Stromal cell of bone marrow (primary cell): ENCODE measurements at regions not wholly inside any gene's neighbourhood (a gene's known extent, or its start where the extent isn't known, plus 50 kb on each side); places are given as distances from the start of the nearest gene placed in this dataset.
"Not testable (repeated sequence)": the region's sequence is repeated elsewhere in the genome, so short reads cannot be mapped to it uniquely, and the experiment has no call there.

Source experiments
- DNase-seq: peaks from one replicate; pipeline ENCODE4 v3.0.0-alpha.2; 2012; ENCODE audit warnings: low read depth

DNA sequence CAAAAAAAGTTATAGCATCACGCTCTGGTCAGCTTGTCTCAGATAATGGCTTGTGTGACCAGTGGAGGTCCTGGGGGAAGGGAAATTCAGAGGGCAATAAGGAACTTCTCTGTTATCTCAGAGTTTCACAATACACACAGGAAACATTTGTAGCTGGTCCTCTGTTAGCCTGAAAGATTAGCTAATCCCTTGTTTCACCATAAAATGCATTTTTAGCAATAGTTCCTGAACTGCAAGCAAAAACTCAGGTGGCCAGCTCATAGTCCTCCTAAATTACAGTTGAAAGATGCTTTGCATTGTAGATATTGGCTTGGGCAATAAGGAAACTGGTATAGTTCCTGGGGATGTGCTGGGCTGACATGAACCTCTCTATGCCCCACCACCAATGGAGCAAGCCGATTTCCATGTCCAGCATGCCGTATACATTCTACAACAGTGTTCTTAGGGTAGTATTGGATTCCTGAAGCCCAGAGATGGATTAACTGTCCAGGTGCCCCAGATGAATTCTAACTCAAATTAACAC, 141.5 kb upstream of the TBL1XR1 start:
- DNase-seq = no peak

DNA sequence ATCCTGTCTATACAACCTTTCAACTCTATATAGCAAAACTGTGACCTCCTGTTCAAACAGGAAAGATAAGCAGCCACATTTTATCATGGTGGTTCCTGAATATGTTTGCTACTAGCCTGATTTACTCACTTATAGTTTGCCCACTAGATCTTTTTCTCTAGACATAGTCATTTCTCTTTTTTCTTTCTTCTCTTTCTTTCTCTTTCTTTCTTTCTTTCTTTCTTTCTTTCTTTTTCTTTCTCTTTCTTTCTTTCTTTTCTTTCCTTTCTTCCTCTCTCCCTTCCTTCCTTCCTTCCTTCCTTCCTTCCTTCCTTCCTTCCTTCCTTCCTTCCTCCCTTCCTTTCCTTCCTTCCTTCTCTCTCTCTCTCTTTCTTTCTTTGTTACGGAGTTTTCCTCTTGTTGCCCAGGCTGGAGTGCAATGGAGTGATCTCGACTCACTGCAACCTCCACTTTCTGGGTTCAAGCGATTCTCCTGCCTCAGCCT, 142.0 kb upstream of the TBL1XR1 start:
- not testable (repeated sequence) for DNase-seq

DNA sequence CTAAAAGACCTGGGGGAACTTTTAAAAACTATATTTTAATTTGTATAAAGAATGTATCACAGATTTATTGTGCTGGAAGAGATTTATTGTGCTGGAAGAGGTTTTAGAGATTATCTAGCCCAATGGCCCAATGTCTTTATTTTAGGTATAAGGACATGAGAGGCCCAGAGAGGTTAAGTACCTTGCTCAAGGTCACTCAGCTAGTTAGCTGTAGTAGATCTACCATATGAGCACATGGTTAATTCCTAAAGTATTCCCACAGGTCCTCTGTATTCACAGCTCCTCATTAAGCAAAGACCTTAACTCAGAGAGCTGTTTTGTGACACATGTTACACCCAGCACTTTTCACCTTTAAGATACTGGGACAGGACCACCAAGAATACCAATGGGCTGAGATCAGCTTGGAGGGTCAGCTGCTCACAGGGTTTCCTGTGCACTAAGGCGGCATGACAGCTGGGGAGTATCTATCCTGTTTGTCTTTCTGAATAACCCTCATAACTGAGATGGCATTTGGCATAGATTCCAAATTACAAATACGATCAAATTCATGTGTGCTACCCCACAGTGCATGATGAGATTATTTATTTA, 143.1 kb upstream of the TBL1XR1 start:
- DNase-seq = no peak

DNA sequence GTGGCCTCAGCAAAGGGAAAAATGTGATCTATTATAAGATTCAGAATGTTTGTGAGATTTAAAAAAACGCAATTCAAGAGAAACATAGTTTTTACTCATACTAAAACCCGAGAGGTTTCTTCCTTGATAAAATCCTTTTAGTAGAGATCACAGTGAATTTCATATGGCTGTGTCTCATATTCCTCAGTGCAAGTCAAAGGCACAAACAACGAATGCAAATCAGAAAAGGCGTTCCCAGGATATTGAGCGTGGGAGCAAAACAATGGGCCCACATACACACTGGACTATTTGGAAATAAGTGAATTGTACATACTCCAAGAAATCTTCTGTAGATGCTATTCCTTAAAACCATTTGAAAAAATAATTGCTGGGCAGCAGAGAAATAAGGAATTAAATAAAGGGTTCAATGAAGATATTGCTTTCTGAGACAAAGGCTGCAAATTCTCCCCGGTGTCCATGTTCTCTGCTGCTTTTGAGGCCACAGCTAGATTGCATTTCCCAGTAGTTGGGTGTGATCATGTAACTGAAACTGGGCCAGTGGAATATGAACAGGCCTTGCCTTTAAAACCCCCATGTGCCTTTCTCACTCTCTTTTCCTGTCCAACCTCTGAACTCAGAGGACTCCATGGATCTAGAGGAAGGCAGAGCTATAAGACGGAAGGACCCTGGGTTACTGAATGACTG, 144.6 kb upstream of the TBL1XR1 start:
- DNase-seq = no peak

DNA sequence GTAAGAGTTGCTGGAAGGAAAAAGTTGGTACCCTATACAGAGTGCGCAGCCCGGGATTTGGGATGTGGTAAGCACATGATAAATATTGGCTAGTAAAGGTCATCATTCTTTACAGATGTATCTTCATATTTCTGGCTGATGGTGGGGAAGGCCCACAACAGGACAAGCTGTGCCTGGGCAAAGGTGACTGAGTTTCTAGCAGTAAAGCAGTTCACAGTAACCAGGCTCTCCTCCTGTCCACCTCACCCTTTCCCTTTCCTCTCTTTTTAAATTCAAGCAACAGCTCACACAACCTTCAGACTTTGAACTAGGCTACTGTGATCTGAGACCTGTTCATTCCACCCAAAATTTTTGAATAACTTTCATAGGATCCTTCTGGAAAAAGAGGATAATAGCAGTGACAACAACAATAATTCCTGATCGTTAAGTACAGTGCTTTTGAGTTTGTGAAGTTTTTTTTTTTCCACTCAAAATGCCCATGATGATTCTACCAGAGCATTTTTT, 145.9 kb upstream of the TBL1XR1 start:
- no peak for DNase-seq

DNA sequence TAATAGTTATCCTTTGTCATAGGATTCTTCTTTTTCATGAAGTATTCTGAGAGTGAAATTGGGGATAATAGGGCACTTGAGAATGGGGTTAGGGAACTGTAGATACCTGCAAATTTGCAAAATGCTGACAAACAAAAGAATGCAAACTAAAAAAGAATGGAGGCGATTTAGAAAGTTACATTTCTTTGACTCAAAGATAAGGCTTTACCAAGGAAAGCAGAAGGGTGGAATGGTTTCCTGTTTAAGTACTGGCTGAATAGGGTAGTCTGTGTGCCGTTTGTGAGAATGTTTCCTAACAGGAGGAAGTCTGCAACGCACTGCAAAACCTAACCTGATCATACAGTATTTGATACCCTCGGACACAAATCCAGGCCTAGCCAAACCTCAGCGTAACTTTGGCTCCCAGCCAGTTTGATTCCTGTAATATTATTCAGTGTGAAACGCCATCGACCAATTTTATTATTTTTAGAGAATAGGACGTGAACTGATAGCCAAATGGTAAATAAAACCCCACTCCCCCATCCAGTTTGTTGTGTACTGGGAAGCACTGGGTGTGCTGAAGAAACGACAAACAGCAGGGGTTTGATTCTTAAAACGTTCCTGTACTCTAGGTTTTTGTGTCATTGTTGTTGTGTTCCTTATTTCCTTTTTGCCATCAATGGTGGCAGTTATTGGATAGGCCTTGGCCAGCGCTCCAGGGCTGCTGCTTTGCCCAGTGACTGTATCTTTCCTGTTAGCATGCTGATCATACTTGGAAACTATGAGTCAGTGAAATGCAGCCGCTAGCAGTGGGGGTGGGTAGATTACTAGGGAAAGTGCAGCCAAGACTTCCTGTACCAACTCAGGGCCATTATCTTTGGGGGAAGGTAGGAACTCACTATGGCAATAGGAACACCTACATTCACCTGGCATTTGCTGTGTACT, 148.0 kb upstream of the TBL1XR1 start:
- DNase-seq = peak; percentile 92

DNA sequence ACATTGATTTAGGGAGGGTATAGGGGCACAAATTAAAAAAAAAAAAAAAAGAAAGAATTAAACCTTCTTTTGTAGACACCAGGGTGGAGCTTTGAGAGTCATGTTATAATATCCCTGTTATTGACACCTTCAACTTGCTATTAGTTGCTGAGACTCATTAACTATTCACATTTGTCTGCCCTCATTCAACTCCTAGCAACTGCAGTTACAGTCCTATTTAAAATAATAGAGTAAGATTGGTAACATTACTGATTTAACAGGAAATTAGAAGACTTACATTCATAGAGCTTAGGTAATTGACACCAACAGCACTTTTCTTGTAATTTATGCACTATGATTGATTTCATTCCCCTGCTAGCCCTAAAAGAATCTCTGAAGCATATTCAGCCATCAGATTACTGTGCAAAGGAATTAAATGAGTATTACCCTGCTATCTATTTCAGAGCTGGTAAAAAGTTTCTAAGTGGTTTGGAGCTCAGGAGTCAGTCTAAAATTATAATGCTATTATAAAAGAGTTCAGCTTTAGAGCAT, 148.8 kb upstream of the TBL1XR1 start:
- DNase-seq = no peak

DNA sequence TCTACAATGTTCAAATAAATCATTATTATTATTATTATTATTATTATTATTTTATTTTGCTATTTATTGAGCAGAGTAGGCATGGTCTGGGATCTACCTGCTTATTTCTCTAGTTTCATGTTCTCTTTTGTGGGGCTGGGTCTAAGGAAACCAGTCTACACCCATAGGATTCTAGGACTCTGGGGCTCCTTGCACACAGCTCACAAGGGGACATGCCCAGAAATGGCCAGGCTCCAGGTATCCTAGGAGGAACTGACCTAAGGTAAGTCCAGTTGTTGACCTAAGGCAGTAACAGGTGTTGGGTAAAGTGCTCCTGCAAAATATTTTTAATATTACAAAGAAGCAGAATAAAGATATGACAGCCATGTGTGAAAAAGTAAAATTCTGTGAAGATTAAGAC, 149.6 kb upstream of the TBL1XR1 start:
- no peak for DNase-seq

DNA sequence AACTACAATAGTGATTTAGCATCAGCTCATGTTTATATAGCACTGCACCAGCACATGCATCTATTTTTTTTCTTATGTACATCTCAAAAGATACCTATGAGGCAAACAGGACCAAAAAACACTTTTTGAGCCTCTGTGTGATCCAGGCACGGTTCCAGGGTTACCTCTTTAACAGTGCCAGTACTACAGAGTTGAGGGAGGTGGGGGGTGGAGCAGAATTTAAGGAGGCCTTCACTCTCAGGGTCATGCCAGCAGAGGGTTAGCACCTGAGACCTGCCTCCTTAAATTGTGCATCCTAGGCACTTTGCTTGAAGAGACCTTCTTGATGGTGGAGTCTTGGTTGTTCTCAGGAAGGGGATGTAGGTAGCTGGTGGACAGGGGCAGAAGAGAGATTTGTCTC, 150.3 kb upstream of the TBL1XR1 start:
- DNase-seq = no peak

DNA sequence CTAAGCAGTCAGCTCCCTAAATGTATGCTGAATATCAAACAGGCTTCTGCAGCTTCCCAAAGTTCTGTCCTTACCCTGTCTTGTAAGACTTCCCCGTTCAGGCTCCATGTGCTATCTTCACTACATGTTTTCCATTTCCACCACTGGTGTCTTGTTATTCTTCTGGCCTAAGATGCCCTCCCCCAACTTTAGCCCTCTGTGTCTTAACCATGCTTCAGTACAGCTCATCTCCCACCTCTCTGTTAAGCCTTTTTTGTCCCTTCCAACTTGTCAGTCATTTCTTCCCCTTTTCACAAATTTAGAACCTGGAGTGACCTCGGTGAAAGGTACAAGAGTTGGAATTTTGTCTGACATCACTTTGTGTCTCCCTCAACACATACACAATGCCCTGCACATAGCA, 151.7 kb upstream of the TBL1XR1 start:
- DNase-seq = no peak

DNA sequence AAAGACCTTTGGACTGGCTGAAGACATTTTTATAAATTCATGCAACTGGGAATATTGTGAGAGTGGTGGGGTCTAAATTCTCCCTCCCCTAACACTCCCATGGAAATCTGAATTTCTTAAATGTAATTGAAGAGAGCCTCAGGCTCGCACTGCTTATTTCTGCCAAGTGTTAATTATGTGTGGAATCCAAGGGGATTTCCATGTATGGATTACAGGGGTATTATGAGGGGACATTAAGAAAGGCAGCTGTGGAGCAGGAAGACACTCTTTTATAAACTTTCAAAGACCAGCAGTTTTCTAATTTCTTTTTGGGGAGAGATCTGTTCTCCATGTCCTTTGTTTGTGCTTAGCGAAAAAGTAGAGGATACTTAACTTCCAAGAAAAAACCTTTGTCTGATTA, 152.1 kb upstream of the TBL1XR1 start:
- no peak for DNase-seq

DNA sequence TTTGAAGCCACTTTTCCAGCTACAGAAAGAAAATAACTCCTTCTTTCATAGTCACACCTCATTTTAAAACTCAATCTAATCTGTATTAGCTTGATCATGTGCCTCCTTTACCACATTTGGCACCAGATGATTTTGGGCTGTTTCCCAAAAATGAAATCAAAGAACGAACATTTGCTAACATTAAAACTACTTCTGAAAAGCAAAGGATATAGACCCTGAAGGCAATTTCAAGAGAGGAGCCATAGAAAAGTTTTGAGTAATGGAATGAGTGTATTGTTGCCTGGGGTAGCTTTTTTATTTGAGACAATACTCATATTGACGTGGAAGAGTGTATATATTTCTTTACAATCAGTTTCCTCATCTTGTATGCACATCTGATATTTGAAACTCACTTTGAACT, 152.8 kb upstream of the TBL1XR1 start:
- DNase-seq = no peak

DNA sequence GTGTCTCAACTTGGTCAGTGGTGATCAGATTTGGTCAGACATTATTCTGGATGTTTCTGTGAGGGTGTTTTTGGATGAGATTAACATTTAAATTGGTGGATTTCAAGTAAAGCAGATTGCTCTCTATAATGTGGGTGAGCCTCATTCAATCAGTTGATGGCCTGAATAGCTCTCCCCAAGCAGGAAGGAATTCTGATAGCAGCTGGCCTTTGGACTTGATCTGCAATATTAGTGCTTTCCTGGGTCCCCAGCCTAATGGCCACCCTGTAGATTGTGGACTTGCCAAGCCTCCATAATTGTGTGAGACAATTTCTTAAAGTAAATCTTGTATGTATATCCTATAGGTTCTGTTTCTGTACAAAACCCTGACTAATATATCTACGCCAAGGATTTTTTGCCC, 153.9 kb upstream of the TBL1XR1 start:
- no peak for DNase-seq

DNA sequence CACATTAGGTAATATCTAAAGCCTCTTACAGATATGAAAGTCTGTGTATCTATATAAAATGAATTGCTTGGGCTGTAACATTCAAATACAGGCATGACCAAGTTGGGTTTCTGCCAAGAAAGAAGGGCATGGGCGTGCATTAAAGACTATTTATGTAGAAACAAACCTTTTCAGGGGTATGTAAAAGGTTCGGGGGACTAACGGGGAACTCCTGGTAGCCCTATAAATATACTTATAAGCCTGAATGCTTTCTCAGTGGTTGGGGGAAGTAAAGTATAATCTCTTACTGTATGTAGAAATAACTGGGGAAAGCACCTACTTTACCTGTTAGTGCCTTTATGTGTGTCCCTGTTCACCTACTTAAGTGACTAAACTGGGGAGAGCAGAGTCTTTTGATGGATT, 154.5 kb upstream of the TBL1XR1 start:
- no peak for DNase-seq

DNA sequence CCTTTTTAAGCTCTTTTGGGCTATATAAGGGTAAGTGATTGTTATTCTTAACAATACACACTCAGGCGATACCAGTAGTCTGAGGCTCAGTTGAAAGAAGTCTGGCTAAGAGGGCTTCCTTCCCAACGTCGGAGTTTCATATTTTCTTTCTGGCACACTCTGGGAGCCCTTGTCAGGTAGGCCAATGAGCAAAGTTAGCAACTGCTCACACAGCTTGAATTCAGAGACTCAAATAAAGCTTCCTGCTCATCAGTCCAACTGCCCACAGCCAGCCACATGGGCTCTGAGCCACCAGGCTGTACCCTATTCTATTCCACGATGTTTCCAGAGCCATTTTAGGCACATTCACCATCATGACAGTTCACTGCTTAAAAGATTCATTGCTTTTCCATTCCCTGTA, 155.1 kb upstream of the TBL1XR1 start:
- DNase-seq = no peak

DNA sequence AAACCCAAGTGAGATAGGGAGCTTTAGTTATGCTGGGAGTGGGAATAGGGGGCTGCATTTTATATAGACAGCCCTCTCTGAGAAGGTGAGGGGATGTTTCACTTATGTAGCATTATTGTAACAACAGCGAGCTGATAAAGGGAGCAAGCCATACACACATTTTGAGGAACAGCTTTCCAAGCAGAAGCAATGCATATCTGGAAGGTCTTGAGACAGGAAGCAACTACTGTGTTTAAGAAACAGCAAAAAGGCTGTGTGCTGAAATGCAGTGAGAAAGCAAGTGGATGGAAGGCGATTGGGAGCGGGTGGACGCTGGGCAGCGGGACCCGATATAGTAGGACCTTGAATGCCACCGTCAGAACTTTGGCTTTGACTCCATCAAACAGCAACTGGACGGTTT, 155.9 kb upstream of the TBL1XR1 start:
- DNase-seq = no peak

DNA sequence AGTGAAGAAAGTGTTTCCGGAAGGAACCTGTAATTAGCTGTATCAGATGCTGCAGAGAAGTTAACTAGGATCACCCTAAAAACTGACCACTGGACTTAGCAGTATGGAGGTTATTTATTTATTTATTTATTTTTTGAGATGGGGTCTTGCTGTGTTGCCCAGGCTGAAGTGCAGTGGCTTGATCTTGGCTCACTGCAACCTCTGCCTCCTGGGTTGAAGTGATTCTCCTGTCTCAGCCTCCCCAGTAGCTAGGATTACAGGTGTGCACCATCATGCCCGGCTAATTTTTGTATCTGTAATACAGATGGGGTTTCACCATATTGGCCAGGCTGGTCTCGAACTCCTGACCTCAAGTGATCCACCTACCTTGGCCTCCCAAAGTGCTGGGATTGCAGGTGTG, 156.6 kb upstream of the TBL1XR1 start:
- DNase-seq = not testable (repeated sequence)

DNA sequence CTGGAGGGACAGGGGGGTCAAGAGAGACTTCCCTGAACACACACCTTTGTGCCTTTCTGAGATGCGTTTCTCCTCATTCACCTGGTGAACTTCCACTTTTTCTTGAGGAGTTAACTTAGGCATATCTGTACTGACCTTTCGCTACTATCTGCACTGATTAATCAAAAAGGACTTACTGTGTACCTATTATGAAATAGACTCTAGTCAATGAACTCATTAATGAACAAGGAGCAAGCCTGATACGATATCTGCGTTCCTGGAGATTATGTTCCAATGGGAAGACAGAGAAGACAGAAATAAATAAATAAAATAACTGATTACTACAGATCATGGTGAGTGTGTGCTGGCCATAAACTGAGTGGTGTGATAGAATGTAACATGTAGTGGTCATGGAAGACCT, 157.2 kb upstream of the TBL1XR1 start:
- DNase-seq = no peak

DNA sequence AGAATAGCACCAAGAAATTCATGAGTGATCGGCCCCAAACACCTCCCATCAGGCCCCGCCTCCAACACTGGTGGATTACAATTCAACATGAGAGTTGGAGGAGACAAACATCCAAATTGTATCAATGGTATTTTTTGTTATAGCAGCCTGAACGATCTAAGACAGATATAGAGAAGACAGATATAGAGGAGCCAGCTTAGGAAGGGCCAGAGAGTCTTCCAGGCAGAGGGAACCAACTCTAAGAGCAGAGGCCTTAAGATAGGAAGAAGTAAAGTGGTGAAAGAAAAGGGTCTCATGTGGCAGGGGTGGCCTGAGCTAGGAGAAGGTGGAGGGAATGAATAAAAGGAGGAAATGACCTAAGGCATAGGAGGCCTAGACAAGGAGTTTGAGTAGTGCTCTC, 158.8 kb upstream of the TBL1XR1 start:
- no peak for DNase-seq

DNA sequence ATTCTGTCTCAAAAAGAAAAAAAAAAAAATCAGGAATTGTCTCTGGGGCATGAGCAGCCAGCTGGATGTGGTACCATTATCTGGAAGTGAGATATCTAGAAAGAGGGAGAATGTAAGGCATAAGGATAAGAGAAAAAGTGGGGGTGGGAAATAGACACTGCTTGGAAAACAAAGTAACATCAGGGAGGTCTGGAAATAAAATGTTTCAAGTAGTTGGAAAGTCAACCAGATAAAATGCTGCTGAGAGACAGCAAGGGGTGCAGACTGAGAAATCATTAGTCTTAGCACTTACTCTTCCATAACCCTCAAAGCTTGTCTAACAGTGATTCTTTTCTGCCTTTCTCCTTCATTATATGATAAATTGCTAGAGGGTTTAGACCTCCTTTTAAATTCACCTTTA, 159.7 kb upstream of the TBL1XR1 start:
- no peak for DNase-seq

DNA sequence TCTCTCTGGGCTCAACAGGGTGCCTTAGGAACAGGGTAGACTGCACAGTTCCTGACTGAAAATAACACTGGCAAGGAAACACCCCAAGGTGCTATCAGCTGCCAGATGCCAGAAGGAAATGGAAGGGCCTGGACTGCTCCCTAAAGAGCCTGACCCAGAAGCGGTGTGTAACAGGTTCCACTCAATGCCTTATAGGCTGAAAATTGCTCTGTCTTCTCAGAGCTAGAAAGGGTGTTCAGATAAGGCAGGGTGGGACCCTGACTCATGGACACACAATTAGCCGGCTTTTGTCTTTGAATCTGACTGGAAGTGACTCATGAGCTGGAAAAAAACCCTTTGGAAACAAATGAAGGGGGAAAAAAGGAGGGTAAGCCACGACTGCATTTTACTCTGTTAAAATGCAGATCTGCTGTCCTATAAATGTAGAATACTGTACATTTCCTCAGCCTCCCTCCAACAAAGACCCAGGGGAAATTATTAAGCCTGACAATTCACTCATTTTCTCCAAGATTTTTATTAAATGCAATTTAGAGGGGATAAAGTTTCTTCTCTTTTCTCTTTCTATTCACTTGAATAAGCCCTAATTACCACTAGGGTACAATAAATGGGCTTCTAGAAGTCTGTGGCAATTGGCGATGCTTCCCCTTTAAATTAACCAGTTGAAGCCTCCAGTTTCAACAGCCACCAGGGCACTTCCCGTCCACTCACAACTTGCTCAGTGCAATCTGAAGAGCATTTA, 160.2 kb upstream of the TBL1XR1 start:
- peak; percentile 83 for DNase-seq
